Fibroblast of mammary gland (primary cell): ENCODE measurements at regions not wholly inside any gene's neighbourhood (a gene's known extent, or its start where the extent isn't known, plus 50 kb on each side); places are given as distances from the start of the nearest gene placed in this dataset.

Source experiments
- DNase-seq: peaks from one replicate; pipeline ENCODE4 v3.0.0-alpha.2; 2010; ENCODE audit warnings: low read depth
- H3K4me3 ChIP-seq: 2 replicates; pipeline ENCODE4 v1.5.1; 2011; ENCODE audit warnings: low read depth, mild to moderate bottlenecking, low read length, moderate library complexity; ENCODE audit not compliant: control insufficient read depth
- TF ChIP-seq, protein P1 (sequence below): conservative IDR thresholded peaks from 2 replicates; pipeline ENCODE4 v1.5.1; 2011; ENCODE audit warnings: low read depth, low read length, inconsistent platforms; ENCODE audit not compliant: control insufficient read depth, insufficient read depth

DNA sequence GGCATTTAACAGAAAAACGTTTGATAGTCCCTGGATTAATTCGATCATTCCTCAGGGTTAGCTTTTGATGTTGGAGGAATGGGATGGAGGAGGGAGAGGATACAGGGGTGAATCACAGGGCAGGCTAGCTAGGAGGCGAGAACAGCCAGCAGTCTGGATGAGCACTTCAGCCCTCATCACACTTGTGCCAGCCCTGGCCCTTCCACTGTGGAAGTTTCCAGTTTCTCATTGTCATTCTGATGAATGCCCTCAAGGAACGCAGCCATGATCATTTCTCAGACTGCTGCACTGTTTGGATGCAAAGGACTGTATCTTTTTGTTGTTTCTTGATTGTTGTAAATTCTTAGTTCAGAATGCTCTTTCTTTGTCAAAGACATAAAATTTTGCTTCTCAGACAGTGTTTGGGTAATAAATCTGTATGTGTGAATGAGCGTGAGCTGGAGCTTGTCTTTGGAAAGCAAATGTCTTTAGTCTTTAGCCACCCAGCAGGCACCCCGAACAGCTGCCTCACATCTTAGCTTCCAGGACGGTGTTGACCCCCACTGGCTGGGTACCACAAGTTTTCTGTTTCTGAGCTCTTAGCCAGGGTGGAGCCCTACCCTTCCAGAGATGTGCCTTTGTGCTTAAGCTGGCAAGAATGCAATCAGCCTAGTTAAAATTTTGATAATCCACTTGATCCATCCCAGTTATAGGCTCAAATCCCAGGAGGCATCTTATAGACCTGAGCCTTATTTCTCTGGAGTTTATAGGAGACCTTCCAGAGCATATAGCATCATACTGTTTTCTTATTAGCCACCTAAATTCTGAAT lies 121.1 kb downstream of the PDCD6IP start:
- no peak overlapping the region for H3K4me3 ChIP-seq
- DNase-seq: peak; percentile 8
- TF ChIP-seq, protein P1, sequence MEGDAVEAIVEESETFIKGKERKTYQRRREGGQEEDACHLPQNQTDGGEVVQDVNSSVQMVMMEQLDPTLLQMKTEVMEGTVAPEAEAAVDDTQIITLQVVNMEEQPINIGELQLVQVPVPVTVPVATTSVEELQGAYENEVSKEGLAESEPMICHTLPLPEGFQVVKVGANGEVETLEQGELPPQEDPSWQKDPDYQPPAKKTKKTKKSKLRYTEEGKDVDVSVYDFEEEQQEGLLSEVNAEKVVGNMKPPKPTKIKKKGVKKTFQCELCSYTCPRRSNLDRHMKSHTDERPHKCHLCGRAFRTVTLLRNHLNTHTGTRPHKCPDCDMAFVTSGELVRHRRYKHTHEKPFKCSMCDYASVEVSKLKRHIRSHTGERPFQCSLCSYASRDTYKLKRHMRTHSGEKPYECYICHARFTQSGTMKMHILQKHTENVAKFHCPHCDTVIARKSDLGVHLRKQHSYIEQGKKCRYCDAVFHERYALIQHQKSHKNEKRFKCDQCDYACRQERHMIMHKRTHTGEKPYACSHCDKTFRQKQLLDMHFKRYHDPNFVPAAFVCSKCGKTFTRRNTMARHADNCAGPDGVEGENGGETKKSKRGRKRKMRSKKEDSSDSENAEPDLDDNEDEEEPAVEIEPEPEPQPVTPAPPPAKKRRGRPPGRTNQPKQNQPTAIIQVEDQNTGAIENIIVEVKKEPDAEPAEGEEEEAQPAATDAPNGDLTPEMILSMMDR: no peak

DNA sequence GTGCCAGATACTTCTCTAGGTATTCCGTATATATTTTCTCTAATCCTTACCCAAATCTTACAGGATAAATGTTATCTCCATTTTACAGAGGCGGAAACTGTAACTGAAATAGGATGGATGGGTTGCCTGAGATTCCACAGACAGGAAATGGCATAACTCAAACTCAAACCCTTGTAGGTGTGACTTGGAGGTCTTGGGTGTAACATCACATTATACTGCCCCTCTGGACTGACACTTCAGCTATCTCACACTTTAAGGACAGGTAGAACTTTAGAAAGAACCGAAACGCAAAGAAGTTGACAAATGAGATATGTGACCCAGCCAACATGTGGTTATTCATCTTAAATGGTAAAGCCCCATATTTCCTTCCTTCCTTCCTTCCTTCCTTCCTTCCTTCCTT lies 122.1 kb downstream of the PDCD6IP start:
- DNase-seq: no peak
- TF ChIP-seq, protein P1: no peak
- H3K4me3 ChIP-seq: no peak overlapping the region

DNA sequence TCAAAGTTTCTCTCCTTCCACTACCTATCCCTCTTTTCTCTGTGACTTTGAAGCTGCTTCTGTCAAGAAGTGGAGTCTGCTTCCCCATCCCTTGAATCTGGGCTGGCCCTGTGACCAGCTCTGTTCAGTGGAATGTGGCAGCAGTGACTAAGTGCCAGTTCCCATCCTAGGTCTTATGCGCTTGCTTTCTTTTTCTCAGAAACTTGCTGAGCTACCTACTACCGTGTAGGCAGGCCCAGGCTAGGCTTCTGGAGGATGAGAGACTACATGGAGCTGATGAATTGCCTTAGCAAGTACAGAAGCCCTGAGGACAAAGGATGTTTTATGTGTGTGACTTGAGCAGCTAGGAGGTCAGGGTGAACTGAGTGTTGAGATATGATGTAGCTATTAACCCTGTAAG lies 123.2 kb downstream of the PDCD6IP start:
- DNase-seq: no peak
- TF ChIP-seq, protein P1: no peak
- H3K4me3 ChIP-seq: no peak overlapping the region

DNA sequence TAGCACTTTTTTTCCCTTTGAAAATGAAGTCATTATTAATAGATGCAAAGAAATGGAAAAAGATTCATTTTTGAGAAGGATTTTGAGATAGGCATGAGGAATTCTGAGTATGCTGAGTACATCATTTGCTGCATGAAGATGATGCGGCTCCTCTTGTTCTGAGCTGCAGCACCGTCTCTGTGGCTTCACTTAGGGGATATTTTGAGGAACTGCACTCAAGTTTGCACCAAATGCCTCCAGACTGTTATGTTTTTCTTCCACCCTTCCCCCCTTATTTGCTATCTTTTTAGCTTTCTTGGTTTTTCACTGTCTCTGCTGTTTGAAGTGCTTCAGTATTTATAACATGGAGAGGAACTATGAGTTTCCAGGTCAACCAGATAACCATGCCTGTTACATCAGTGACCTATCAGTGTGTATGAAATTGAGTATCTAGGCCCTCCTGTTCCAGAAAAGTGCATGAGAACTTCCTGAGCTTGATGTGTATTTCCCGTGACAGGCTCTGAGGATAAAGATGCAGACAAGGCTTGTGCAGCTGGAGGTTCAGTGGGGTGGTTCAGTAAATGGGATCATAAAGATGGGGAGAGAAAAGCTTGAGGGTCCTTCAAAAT lies 128.7 kb downstream of the PDCD6IP start:
- DNase-seq: no peak
- TF ChIP-seq, protein P1: no peak
- H3K4me3 ChIP-seq: no peak overlapping the region

DNA sequence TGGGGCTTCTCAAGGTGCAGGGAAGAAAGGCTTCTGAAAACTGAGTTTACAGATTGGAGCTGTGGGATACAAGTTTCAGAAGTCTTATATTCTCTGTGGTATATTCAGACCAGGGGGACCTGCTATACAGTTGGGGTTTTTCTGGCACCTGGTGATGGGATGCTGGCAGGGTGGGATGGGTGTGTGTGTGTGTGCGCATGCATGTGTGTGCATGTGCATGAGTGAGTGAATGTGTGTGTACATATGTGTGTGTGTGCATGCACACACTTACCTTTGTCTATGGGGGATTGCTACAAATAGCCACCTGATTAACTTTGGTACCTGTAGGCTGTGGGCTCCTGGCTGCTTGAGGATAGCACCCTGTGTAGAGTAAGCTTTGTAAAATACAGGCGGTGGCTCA lies 131.4 kb downstream of the PDCD6IP start:
- TF ChIP-seq, protein P1: no peak
- H3K4me3 ChIP-seq: no peak overlapping the region
- DNase-seq: no peak

DNA sequence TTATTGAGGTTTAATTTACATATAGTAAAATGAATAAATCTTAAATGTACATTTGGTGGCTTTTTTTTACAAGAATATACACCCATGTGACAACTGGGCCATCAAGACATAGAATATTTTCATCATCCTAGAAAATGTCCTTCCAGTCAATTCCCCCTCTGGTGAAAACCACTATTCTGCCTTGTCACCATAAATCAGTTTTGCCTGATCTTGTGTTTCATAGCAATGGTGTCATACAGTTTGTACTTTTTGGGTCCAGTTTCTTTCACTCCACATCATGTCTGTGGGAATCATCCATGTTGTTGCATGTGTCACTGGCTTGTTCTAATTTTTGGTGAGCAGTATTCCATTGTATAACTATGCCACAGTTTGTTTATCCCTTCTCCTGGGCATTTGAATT lies 133.1 kb downstream of the PDCD6IP start:
- TF ChIP-seq, protein P1: no peak
- DNase-seq: no peak
- H3K4me3 ChIP-seq: no peak overlapping the region
